Liver (tissue), 8 donors: ENCODE measurements at regions not wholly inside any gene's neighbourhood (a gene's known extent, or its start where the extent isn't known, plus 50 kb on each side); places are given as distances from the start of the nearest gene placed in this dataset.

ENCODE experiments used
- DNase-seq: peaks from one replicate; pipeline ENCODE4 v3.0.0-alpha.2; 2017; ENCODE audit warnings: low spot score
- H3K27ac ChIP-seq, 2 donors: one replicate each; pipeline ENCODE4 v1.7.0; 2013; ENCODE audit warnings: inconsistent platforms in 2 of 2, low read length in 2 of 2, control low read depth in 1 of 2, low read depth in 1 of 2, mild to moderate bottlenecking in 1 of 2
- H3K27me3 ChIP-seq, 4 donors: one replicate each; pipeline versions ENCODE4 v1.6.1 to v1.7.0; 2013; ENCODE audit warnings: low read length in 3 of 4, inconsistent platforms in 1 of 4, mild to moderate bottlenecking in 1 of 4, moderate library complexity in 1 of 4; ENCODE audit not compliant: control insufficient read depth in 4 of 4, insufficient read depth in 4 of 4
- H3K36me3 ChIP-seq, 4 donors: one replicate each; pipeline versions ENCODE4 v1.6.1 to v1.7.0; 2013; ENCODE audit warnings: low read length in 3 of 4, mild to moderate bottlenecking in 3 of 4, low read depth in 1 of 4, moderate library complexity in 1 of 4; ENCODE audit not compliant: control insufficient read depth in 4 of 4, insufficient read depth in 3 of 4
- H3K4me1 ChIP-seq, 4 donors: one replicate each; pipeline versions ENCODE4 v1.6.1 to v1.7.0; 2013; ENCODE audit warnings: low read length in 3 of 4, mild to moderate bottlenecking in 3 of 4, moderate library complexity in 1 of 4; ENCODE audit not compliant: control insufficient read depth in 4 of 4, insufficient read depth in 4 of 4
- H3K4me3 ChIP-seq, 3 donors: one replicate each; pipeline versions ENCODE4 v1.6.1 to v1.7.0; 2013; ENCODE audit warnings: low read length in 3 of 3, control low read depth in 1 of 3, low read depth in 1 of 3, mild to moderate bottlenecking in 1 of 3
- H3K9ac ChIP-seq, 2 donors: one replicate each; pipeline ENCODE4 v1.7.0; 2013; ENCODE audit warnings: low read length in 2 of 2, mild to moderate bottlenecking in 2 of 2, moderate library complexity in 2 of 2, control low read depth in 1 of 2, low read depth in 1 of 2
- H3K9me3 ChIP-seq, 4 donors: one replicate each; pipeline versions ENCODE4 v1.6.1 to v1.7.0; 2013; ENCODE audit warnings: low read length in 3 of 4; ENCODE audit not compliant: control insufficient read depth in 4 of 4
- EGR1 ChIP-seq, 2 donors: IDR thresholded peaks; 2 replicates each; pipeline ENCODE4 v1.6.1; 2016 to 2018; ENCODE audit warnings: antibody characterized with exemption in 2 of 2, low read depth in 2 of 2
- FOXA1 ChIP-seq: IDR thresholded peaks from 2 replicates; pipeline ENCODE4 v1.6.1; 2016; ENCODE audit warnings: antibody characterized with exemption
- FOXA2 ChIP-seq: IDR thresholded peaks from 2 replicates; pipeline ENCODE4 v1.6.1; 2016; ENCODE audit warnings: antibody characterized with exemption
- HNF4A ChIP-seq, 2 donors: conservative IDR thresholded peaks; 2 replicates each; pipeline ENCODE4 v1.6.1; 2016; ENCODE audit warnings: antibody characterized with exemption in 2 of 2, mild to moderate bottlenecking in 2 of 2
- HNF4G ChIP-seq: IDR thresholded peaks from 2 replicates; pipeline ENCODE4 v1.6.1; 2016; ENCODE audit warnings: antibody characterized with exemption
- JUND ChIP-seq, 2 donors: IDR thresholded peaks; 2 replicates each; pipeline ENCODE4 v1.6.1; 2016; ENCODE audit warnings: antibody characterized with exemption in 2 of 2
- NR2F2 ChIP-seq: IDR thresholded peaks from 2 replicates; pipeline ENCODE4 v1.6.1; 2016; ENCODE audit warnings: antibody characterized with exemption
- RAD21 ChIP-seq, 2 donors: IDR thresholded peaks; 2 replicates each; pipeline ENCODE4 v1.6.1; 2016; ENCODE audit warnings: antibody characterized with exemption in 2 of 2, mild to moderate bottlenecking in 2 of 2
- RXRA ChIP-seq, 2 donors: IDR thresholded peaks; 2 replicates each; pipeline ENCODE4 v1.6.1; 2017 to 2018; ENCODE audit warnings: antibody characterized with exemption in 2 of 2, mild to moderate bottlenecking in 1 of 2
- SP1 ChIP-seq: IDR thresholded peaks from 2 replicates; pipeline ENCODE4 v1.6.1; 2018; ENCODE audit warnings: antibody characterized with exemption, mild to moderate bottlenecking
- YY1 ChIP-seq: IDR thresholded peaks from 2 replicates; pipeline ENCODE4 v1.6.1; 2016; ENCODE audit warnings: antibody characterized with exemption, mild to moderate bottlenecking
- WGBS: extraction: QIAGEN DNeasy Blood & Tissue Kit; methylation state at CpG from one replicate; pipeline ENCODE4 v1.1.7; 2013; 5-methylcytosine and 5-hydroxymethylcytosine counted together
- TF ChIP-seq, protein P1 (sequence below): fragments of 150-350 bp; IDR thresholded peaks from 2 replicates; pipeline ENCODE4 v1.5.1; 2017; ENCODE audit warnings: improper control_type of control experiment, low read depth, low read length; ENCODE audit not compliant: missing input control
- TF ChIP-seq, protein P2 (sequence below): IDR thresholded peaks from 2 replicates; pipeline ENCODE4 v1.6.1; 2016; ENCODE audit warnings: antibody characterized with exemption
- TF ChIP-seq, protein P3 (sequence below): IDR thresholded peaks from 2 replicates; pipeline ENCODE4 v1.6.1; 2016; ENCODE audit warnings: antibody characterized with exemption
- TF ChIP-seq, protein P4 (sequence below): IDR thresholded peaks from 2 replicates; pipeline ENCODE4 v1.6.1; 2016; ENCODE audit warnings: antibody characterized with exemption, mild to moderate bottlenecking
- TF ChIP-seq, protein P5 (sequence below): IDR thresholded peaks from 2 replicates; pipeline ENCODE4 v1.6.1; 2016; ENCODE audit warnings: antibody characterized with exemption
- donor health status: healthy.
- donor health status: healthy.
- donor health status: healthy.
- donor health status: healthy.
- donor health status: healthy.

DNA sequence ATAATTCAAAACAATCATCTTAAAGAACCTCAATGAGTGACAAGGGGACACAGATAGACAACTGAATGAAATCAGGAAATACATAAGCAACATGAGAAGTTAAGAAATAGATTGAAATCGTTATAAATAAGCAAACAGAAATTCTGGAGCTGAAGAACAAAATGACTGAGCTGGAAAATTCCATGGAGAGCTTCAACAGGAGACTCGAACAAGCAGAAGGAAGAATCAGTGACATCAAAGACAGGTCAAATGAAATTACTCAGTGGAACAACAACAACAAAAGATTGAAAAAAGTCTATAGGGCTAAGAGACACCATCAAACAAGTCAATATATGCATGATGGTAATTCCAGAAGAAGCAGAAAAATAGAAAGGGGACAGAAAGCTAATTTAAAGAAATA, 89.5 kb upstream of the ALKAL2 start:
- 58% methylated on average over 2 of the region's 2 CpGs for WGBS
- TF ChIP-seq EGR1 (IDR thresholded peaks at IDR 0.05; ENCODE audit: low read depth in 2 of 2) = no peak
- TF ChIP-seq, protein P1, sequence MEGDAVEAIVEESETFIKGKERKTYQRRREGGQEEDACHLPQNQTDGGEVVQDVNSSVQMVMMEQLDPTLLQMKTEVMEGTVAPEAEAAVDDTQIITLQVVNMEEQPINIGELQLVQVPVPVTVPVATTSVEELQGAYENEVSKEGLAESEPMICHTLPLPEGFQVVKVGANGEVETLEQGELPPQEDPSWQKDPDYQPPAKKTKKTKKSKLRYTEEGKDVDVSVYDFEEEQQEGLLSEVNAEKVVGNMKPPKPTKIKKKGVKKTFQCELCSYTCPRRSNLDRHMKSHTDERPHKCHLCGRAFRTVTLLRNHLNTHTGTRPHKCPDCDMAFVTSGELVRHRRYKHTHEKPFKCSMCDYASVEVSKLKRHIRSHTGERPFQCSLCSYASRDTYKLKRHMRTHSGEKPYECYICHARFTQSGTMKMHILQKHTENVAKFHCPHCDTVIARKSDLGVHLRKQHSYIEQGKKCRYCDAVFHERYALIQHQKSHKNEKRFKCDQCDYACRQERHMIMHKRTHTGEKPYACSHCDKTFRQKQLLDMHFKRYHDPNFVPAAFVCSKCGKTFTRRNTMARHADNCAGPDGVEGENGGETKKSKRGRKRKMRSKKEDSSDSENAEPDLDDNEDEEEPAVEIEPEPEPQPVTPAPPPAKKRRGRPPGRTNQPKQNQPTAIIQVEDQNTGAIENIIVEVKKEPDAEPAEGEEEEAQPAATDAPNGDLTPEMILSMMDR = no peak
- no peak for TF ChIP-seq YY1
- no peak for TF ChIP-seq HNF4G
- no peak for TF ChIP-seq FOXA2
- TF ChIP-seq, protein P2, sequence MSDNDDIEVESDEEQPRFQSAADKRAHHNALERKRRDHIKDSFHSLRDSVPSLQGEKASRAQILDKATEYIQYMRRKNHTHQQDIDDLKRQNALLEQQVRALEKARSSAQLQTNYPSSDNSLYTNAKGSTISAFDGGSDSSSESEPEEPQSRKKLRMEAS = no peak
- no peak for TF ChIP-seq FOXA1
- TF ChIP-seq HNF4A (conservative IDR thresholded peaks at IDR 0.05) = no peak
- TF ChIP-seq, protein P3, sequence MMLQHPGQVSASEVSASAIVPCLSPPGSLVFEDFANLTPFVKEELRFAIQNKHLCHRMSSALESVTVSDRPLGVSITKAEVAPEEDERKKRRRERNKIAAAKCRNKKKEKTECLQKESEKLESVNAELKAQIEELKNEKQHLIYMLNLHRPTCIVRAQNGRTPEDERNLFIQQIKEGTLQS = no peak
- TF ChIP-seq, protein P4, sequence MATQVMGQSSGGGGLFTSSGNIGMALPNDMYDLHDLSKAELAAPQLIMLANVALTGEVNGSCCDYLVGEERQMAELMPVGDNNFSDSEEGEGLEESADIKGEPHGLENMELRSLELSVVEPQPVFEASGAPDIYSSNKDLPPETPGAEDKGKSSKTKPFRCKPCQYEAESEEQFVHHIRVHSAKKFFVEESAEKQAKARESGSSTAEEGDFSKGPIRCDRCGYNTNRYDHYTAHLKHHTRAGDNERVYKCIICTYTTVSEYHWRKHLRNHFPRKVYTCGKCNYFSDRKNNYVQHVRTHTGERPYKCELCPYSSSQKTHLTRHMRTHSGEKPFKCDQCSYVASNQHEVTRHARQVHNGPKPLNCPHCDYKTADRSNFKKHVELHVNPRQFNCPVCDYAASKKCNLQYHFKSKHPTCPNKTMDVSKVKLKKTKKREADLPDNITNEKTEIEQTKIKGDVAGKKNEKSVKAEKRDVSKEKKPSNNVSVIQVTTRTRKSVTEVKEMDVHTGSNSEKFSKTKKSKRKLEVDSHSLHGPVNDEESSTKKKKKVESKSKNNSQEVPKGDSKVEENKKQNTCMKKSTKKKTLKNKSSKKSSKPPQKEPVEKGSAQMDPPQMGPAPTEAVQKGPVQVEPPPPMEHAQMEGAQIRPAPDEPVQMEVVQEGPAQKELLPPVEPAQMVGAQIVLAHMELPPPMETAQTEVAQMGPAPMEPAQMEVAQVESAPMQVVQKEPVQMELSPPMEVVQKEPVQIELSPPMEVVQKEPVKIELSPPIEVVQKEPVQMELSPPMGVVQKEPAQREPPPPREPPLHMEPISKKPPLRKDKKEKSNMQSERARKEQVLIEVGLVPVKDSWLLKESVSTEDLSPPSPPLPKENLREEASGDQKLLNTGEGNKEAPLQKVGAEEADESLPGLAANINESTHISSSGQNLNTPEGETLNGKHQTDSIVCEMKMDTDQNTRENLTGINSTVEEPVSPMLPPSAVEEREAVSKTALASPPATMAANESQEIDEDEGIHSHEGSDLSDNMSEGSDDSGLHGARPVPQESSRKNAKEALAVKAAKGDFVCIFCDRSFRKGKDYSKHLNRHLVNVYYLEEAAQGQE = no peak
- TF ChIP-seq RAD21 (IDR thresholded peaks at IDR 0.05) = no peak
- Histone ChIP-seq H3K4me3 (no peak overlapping the region), H3K9me3 (peaks cover 0 to 4% (median 0%) of the 10 kb centered on the region in 4 donors), H3K9ac (no peak overlapping the region), H3K27me3 (peaks cover 0 to 2% (median 0%) of the 10 kb centered on the region in 4 donors), H3K4me1 (no peaks in the 10 kb centered on the region), H3K36me3 (no peaks in the 10 kb centered on the region), H3K27ac (no peak overlapping the region)
- DNase-seq = no peak

DNA sequence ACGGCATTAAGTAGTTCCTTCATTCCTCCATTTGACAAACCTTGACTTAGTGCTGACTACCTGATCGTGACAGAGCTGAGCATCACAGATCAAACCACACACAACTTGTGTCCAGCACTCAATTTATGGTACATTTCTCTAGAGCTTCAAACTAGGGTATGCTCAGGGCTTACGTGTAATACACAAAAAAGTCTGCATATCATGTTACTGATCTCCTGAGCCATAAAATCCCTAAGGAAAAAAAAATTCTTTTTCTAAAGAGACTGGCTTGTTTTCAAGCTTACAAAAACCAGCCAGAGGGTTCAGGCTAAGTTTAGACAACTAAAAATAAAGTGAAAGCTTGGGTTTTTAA, 88.0 kb upstream of the ALKAL2 start:
- H3K9ac ChIP-seq = no peak overlapping the region
- DNase-seq = no peak
- H3K27me3 ChIP-seq = peaks cover 0 to 2% (median 0%) of the 10 kb centered on the region in 4 donors
- no peak overlapping the region for H3K27ac ChIP-seq
- H3K36me3 ChIP-seq = no peaks in the 10 kb centered on the region
- H3K4me1 ChIP-seq = no peaks in the 10 kb centered on the region
- WGBS = 70% methylated on average over 3 of the region's 3 CpGs
- TF ChIP-seq HNF4A (conservative IDR thresholded peaks at IDR 0.05) = no peak
- TF ChIP-seq SP1 = no peak
- no peak for TF ChIP-seq EGR1 (IDR thresholded peaks at IDR 0.05; ENCODE audit: low read depth in 2 of 2)
- TF ChIP-seq, protein P5, sequence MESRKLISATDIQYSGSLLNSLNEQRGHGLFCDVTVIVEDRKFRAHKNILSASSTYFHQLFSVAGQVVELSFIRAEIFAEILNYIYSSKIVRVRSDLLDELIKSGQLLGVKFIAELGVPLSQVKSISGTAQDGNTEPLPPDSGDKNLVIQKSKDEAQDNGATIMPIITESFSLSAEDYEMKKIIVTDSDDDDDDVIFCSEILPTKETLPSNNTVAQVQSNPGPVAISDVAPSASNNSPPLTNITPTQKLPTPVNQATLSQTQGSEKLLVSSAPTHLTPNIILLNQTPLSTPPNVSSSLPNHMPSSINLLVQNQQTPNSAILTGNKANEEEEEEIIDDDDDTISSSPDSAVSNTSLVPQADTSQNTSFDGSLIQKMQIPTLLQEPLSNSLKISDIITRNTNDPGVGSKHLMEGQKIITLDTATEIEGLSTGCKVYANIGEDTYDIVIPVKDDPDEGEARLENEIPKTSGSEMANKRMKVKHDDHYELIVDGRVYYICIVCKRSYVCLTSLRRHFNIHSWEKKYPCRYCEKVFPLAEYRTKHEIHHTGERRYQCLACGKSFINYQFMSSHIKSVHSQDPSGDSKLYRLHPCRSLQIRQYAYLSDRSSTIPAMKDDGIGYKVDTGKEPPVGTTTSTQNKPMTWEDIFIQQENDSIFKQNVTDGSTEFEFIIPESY = no peak
- TF ChIP-seq YY1 = no peak
- no peak for TF ChIP-seq HNF4G
- TF ChIP-seq FOXA1 = no peak
- TF ChIP-seq RXRA (IDR thresholded peaks at IDR 0.05) = no peak
- TF ChIP-seq, protein P4 = no peak
- TF ChIP-seq, protein P2 = no peak
- TF ChIP-seq, protein P1 = no peak
- TF ChIP-seq RAD21 (IDR thresholded peaks at IDR 0.05) = no peak
- TF ChIP-seq FOXA2 = no peak
- no peak for TF ChIP-seq JUND (IDR thresholded peaks at IDR 0.05)
- no peak for TF ChIP-seq NR2F2
- H3K4me3 ChIP-seq = no peak overlapping the region
- peaks cover 0 to 4% (median 1%) of the 10 kb centered on the region in 4 donors for H3K9me3 ChIP-seq
